Panc1 (cell line): ENCODE measurements at regions not wholly inside any gene's neighbourhood (a gene's known extent, or its start where the extent isn't known, plus 50 kb on each side); places are given as distances from the start of the nearest gene placed in this dataset.
A peak's percentile ranks its signal among the peaks of the same experiment; 100 is the strongest.

Experiments
- ATAC-seq: fragments of 200-7000 bp; cut with Tn5 transposase; 2 replicates; pipeline ENCODE4 v1.9.1; 2020; ENCODE audit warnings: mild to moderate bottlenecking, moderate library complexity
- BruUV-seq: library from RNA; stranded (reverse); fragments of 400-500 nt; replicated peaks from 2 replicates; lab custom pipeline; 2021; lab: Mats Ljungman, UMichigan
- CTCF ChIA-PET: fragments of 300-600 bp; sonication (Branson Sonifier 250); formaldehyde crosslinking; loops from one replicate; lab custom pipeline; 2022; ENCODE audit warnings: antibody characterized with exemption; lab: Charles Lee
- POLR2A ChIA-PET: fragments of 300-600 bp; sonication (Branson Sonifier 250); formaldehyde crosslinking; loops from one replicate; lab custom pipeline; 2022; ENCODE audit warnings: antibody characterized with exemption; lab: Charles Lee
- DNase-seq: peaks from one replicate; pipeline ENCODE4 v3.0.0-alpha.2; 2010; ENCODE audit warnings: low read depth, low spot score
- H3K27ac ChIP-seq: 2 replicates; pipeline ENCODE4 v1.5.1; 2011; ENCODE audit warnings: mild to moderate bottlenecking, low read length, inconsistent platforms
- H3K27me3 ChIP-seq: fragments of 200-500 bp; sonication (Bioruptor generic); 2 replicates; pipeline ENCODE4 v1.6.0; 2014; ENCODE audit warnings: low read length, inconsistent platforms; ENCODE audit not compliant: control insufficient read depth, insufficient read depth
- H3K36me3 ChIP-seq: fragments of 200-500 bp; sonication (Bioruptor generic); 2 replicates; pipeline ENCODE4 v1.5.1; 2014; ENCODE audit warnings: inconsistent platforms, mild to moderate bottlenecking, low read length, moderate library complexity; ENCODE audit not compliant: control insufficient read depth, insufficient read depth
- H3K4me1 ChIP-seq: 2 replicates; pipeline ENCODE4 v1.5.1; 2011; ENCODE audit warnings: inconsistent platforms, mild to moderate bottlenecking, low read length, moderate library complexity; ENCODE audit not compliant: control insufficient read depth, insufficient read depth
- H3K4me3 ChIP-seq, 2 experiments: 2 replicates each; pipeline ENCODE4 v1.5.1; 2011 to 2012; ENCODE audit warnings: low read depth in 2 of 2, low read length in 2 of 2, mild to moderate bottlenecking in 2 of 2, inconsistent platforms in 1 of 2, moderate library complexity in 1 of 2
- H3K9me3 ChIP-seq: fragments of 200-500 bp; sonication (Bioruptor generic); 2 replicates; pipeline ENCODE4 v1.5.1; 2014; ENCODE audit warnings: low read depth, mild to moderate bottlenecking, inconsistent platforms, low read length, moderate library complexity; ENCODE audit not compliant: control insufficient read depth, insufficient read depth
- CTCF ChIP-seq: fragments of 450-650 bp; IDR thresholded peaks from 2 replicates; pipeline ENCODE4 v1.5.1; 2017; ENCODE audit warnings: mild to moderate bottlenecking
- POLR2AphosphoS5 ChIP-seq: IDR thresholded peaks from 2 replicates; pipeline ENCODE4 v1.6.1; 2012; ENCODE audit warnings: mild to moderate bottlenecking, low read depth, low read length, moderate library complexity
- REST ChIP-seq, 2 experiments: IDR thresholded peaks; 2 replicates each; pipeline ENCODE4 v1.6.1; 2011 to 2012; ENCODE audit warnings: low read depth in 2 of 2, control low read depth in 1 of 2, low read length in 1 of 2, mild to moderate bottlenecking in 1 of 2, moderate library complexity in 1 of 2; ENCODE audit not compliant: insufficient read depth in 1 of 2
- SIN3A ChIP-seq: IDR thresholded peaks from 2 replicates; pipeline ENCODE4 v1.6.1; 2012; ENCODE audit warnings: low read depth, mild to moderate bottlenecking, low read length, moderate library complexity, borderline replicate concordance; ENCODE audit not compliant: insufficient read depth
- TCF7L2 ChIP-seq: IDR thresholded peaks from 2 replicates; pipeline ENCODE4 v1.6.1; 2011; ENCODE audit warnings: mild to moderate bottlenecking, low read depth, low read length, inconsistent platforms
- in situ Hi-C: cut with HindIII; loops from 2 replicates; pipeline ENCODE4 v1.10.0; 2016; ENCODE audit warnings: low sequenced_read_pairs, low pct_unique_long_range_greater_than_20kb
- intact Hi-C: fragments of 100-400 bp; cut with micrococcal nuclease; formaldehyde crosslinking; loops from one replicate; pipeline ENCODE4 v1.10.0; 2022; ENCODE audit not compliant: unreplicated experiment

- TF ChIP-seq POLR2AphosphoS5 (no peak), SIN3A (no peak), REST (IDR thresholded peaks at IDR 0.05; ENCODE audit: insufficient read depth in 1 of 2, low read depth in 2 of 2, low read length in 1 of 2) (no peak), TCF7L2 (no peak), CTCF (no peak)
- Histone ChIP-seq H3K36me3 (no peaks in the 10 kb centered on the region), H3K27ac (no peak overlapping the region), H3K9me3 (no peaks in the 10 kb centered on the region), H3K4me3 (no peak overlapping the region), H3K27me3 (no peaks in the 10 kb centered on the region), H3K4me1 (peaks cover 18% of the 10 kb centered on the region)
- ChIA-PET POLR2A (interaction anchor here (0.6 kb wide), 1 partner anchor 17 kb away, joined by 3 read pairs; no protein-coding TSS in a partner anchor), CTCF (interaction anchor here (0.6 to 0.9 kb wide), 3 partner anchors 41 to 465 kb away, joined by 3 to 16 read pairs (median 6); no protein-coding TSS in a partner anchor)
- in situ Hi-C loops (no loop called here), intact Hi-C loops (no loop called here)
- BruUV-seq: no TSS peak
- ATAC-seq (no peak), DNase-seq (no peak)
These were observed 259.1 kb upstream of the MKLN1 start for GRCh38 chr7:131068604-131069021.

- intact Hi-C loops (loop anchor here (2.0 to 5.0 kb wide), 2 partner anchors 230 to 353 kb away; no protein-coding TSS in a partner anchor), in situ Hi-C loops (no loop called here)
- CTCF ChIA-PET: interaction anchor here (0.6 to 1.1 kb wide), 2 partner anchors 17 to 92 kb away, joined by 3 to 9 read pairs; no protein-coding TSS in a partner anchor
- Histone ChIP-seq H3K27ac (peak overlapping the region; percentile 65), H3K9me3 (no peaks in the 10 kb centered on the region), H3K4me1 (peaks cover 13% of the 10 kb centered on the region), H3K4me3 (peak overlapping the region; percentile 16 to 21), H3K27me3 (no peaks in the 10 kb centered on the region), H3K36me3 (no peaks in the 10 kb centered on the region)
- TF ChIP-seq CTCF (peak; percentile 69), REST (IDR thresholded peaks at IDR 0.05; ENCODE audit: insufficient read depth in 1 of 2, low read depth in 2 of 2, low read length in 1 of 2) (no peak)
- DNase-seq (no peak), ATAC-seq (peak; percentile 62)
- POLR2A ChIA-PET: interaction anchor here (0.6 kb wide), 2 partner anchors 130 to 199 kb away, joined by 5 to 7 read pairs; no protein-coding TSS in a partner anchor
- no TSS peak for BruUV-seq
These were observed 255.7 kb upstream of the MKLN1 start for GRCh38 chr7:131071786-131072504.
